Neural progenitor cell (in vitro differentiated cells): ENCODE measurements at regions not wholly inside any gene's neighbourhood (a gene's known extent, or its start where the extent isn't known, plus 50 kb on each side); places are given as distances from the start of the nearest gene placed in this dataset.

Experiments
- DNase-seq: peaks from one replicate; pipeline ENCODE4 v3.0.0-alpha.2; 2016; ENCODE audit warnings: low spot score
- H2AFZ ChIP-seq: fragments of 200-600 bp; sonication (generic); replicated peaks from 2 replicates; pipeline ENCODE4 v1.6.1; 2016; ENCODE audit warnings: antibody characterized with exemption
- H3F3A ChIP-seq: fragments of 200-600 bp; sonication (generic); 2 replicates; pipeline ENCODE4 v1.6.1; 2016; ENCODE audit warnings: antibody characterized with exemption, low read depth
- H3K27ac ChIP-seq: fragments of 200-600 bp; sonication (generic); 2 replicates; pipeline ENCODE4 v1.5.1; 2016; ENCODE audit warnings: mild to moderate bottlenecking
- H3K27me3 ChIP-seq: fragments of 200-600 bp; sonication (generic); 2 replicates; pipeline ENCODE4 v1.6.1; 2016; ENCODE audit warnings: mild to moderate bottlenecking, moderate library complexity
- H3K36me3 ChIP-seq: fragments of 200-600 bp; sonication (generic); 2 replicates; pipeline ENCODE4 v1.5.1; 2016
- H3K4me1 ChIP-seq: fragments of 200-600 bp; sonication (generic); 2 replicates; pipeline ENCODE4 v1.6.1; 2016; ENCODE audit warnings: mixed run types
- H3K4me2 ChIP-seq: fragments of 200-600 bp; sonication (generic); 2 replicates; pipeline ENCODE4 v1.6.1; 2016
- H3K4me3 ChIP-seq: fragments of 200-600 bp; sonication (generic); 2 replicates; pipeline ENCODE4 v1.5.1; 2016
- H3K79me2 ChIP-seq: fragments of 200-600 bp; sonication (generic); 2 replicates; pipeline ENCODE4 v1.6.1; 2016; ENCODE audit warnings: low read depth
- H3K9ac ChIP-seq: fragments of 200-600 bp; sonication (generic); 2 replicates; pipeline ENCODE4 v1.6.1; 2016
- H3K9me3 ChIP-seq: fragments of 200-600 bp; sonication (generic); 2 replicates; pipeline ENCODE4 v1.5.1; 2016; ENCODE audit warnings: low read depth
- H4K20me1 ChIP-seq: fragments of 200-600 bp; sonication (generic); 2 replicates; pipeline ENCODE4 v1.6.1; 2016; ENCODE audit warnings: low read depth
- H3K27ac Mint-ChIP-seq: 3 replicates; pipeline ENCODE4 v1.8.0; 2021; ENCODE audit warnings: mixed read lengths
- H3K27me3 Mint-ChIP-seq: 2 replicates; pipeline ENCODE4 v1.8.0; 2022; ENCODE audit warnings: low read depth, mild to moderate bottlenecking, inconsistent platforms, moderate library complexity, mixed read lengths; ENCODE audit not compliant: insufficient read depth
- H3K36me3 Mint-ChIP-seq: 3 replicates; pipeline ENCODE4 v1.8.0; 2021; ENCODE audit warnings: mixed read lengths
- H3K4me1 Mint-ChIP-seq: 3 replicates; pipeline ENCODE4 v1.8.0; 2021; ENCODE audit warnings: mixed read lengths
- H3K4me3 Mint-ChIP-seq: 3 replicates; pipeline ENCODE4 v1.8.0; 2021; ENCODE audit warnings: mild to moderate bottlenecking, moderate library complexity, mixed read lengths
- H3K9me3 Mint-ChIP-seq: 3 replicates; pipeline ENCODE4 v1.8.0; 2020; ENCODE audit warnings: mixed read lengths
- EZH2 ChIP-seq: fragments of 200-600 bp; sonication (generic); IDR thresholded peaks from 2 replicates; pipeline ENCODE4 v1.6.1; 2017; ENCODE audit warnings: antibody characterized with exemption, mild to moderate bottlenecking, moderate library complexity
- EZH2phosphoT487 ChIP-seq: fragments of 200-600 bp; sonication (generic); IDR thresholded peaks from 2 replicates; pipeline ENCODE4 v1.6.1; 2017; ENCODE audit warnings: antibody characterized with exemption
- TF ChIP-seq, protein P1 (sequence below): fragments of 200-600 bp; sonication (generic); IDR thresholded peaks from 2 replicates; pipeline ENCODE4 v1.5.1; 2017; ENCODE audit warnings: antibody characterized with exemption, mild to moderate bottlenecking

DNA sequence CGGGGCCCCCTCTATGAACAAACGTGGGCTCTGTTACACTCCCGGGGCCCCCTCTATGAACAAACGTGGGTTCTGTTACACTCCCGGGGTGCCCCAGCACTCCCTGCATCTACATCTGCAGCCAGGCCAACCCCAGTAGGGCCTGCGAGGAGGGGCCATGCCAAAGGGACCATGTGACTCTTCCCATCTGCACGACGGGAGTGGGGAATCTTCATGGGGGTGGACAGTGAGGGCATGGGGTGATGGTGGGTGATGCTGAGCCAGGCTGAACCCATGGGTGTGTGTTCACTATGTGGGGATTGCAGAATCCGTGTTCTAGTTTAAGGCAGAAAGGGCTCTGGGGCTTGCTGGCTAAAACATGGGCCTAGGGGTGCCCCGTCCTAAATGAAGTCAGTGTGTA is 69.9 kb upstream of the ARHGEF7 start:
- H3K36me3 ChIP-seq: no peaks in the 10 kb centered on the region
- no peak overlapping the region for H2AFZ ChIP-seq
- H3K27ac Mint-ChIP-seq: no peak overlapping the region
- no peaks in the 10 kb centered on the region for H3K27me3 ChIP-seq
- DNase-seq: no peak
- H3K4me3 Mint-ChIP-seq: no peak overlapping the region
- H3K4me3 ChIP-seq: no peak overlapping the region
- H3K4me1 ChIP-seq: no peaks in the 10 kb centered on the region
- no peaks in the 10 kb centered on the region for H3K9me3 ChIP-seq
- H3K27me3 Mint-ChIP-seq: peaks cover 12% of the 10 kb centered on the region
- no peaks in the 10 kb centered on the region for H3F3A ChIP-seq
- no peak overlapping the region for H3K4me2 ChIP-seq
- no peaks in the 10 kb centered on the region for H3K79me2 ChIP-seq
- no peaks in the 10 kb centered on the region for H3K4me1 Mint-ChIP-seq
- H3K9me3 Mint-ChIP-seq: peaks cover 16% of the 10 kb centered on the region
- no peak overlapping the region for H3K27ac ChIP-seq
- H3K9ac ChIP-seq: no peak overlapping the region
- H3K36me3 Mint-ChIP-seq: no peaks in the 10 kb centered on the region
- no peaks in the 10 kb centered on the region for H4K20me1 ChIP-seq
- TF ChIP-seq, protein P1, sequence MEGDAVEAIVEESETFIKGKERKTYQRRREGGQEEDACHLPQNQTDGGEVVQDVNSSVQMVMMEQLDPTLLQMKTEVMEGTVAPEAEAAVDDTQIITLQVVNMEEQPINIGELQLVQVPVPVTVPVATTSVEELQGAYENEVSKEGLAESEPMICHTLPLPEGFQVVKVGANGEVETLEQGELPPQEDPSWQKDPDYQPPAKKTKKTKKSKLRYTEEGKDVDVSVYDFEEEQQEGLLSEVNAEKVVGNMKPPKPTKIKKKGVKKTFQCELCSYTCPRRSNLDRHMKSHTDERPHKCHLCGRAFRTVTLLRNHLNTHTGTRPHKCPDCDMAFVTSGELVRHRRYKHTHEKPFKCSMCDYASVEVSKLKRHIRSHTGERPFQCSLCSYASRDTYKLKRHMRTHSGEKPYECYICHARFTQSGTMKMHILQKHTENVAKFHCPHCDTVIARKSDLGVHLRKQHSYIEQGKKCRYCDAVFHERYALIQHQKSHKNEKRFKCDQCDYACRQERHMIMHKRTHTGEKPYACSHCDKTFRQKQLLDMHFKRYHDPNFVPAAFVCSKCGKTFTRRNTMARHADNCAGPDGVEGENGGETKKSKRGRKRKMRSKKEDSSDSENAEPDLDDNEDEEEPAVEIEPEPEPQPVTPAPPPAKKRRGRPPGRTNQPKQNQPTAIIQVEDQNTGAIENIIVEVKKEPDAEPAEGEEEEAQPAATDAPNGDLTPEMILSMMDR: no peak
- TF ChIP-seq EZH2phosphoT487 (no peak), EZH2 (no peak)

DNA sequence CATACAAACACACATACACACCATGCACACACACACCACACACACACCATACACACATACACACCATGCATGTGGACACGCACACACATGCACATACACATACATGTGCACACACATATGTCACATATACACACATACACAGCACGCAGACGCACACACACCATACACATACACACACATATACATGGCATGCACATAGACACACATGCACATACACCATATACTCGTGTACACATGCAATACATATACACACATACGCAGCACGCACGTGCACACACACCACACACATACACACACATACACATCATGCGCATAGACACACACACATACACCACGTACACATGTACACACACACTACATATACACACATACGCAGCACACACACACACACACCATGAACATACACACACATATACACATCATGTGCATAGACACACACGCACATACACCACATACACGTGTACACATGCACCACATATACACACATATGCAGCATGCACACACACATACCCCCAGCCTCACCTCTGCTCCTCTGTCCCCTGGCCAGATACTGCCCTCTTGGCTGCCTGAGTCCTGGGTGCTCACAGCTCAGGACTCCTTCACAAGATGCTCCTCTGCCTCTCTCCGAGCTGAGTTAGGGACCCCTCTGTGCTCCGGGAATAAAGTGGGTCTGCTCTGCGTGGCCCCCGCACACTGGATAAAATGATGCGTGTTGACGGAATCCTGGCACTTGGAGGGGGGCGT is 70.9 kb upstream of the ARHGEF7 start:
- Histone ChIP-seq H2AFZ (no peak overlapping the region), H3K27ac (no peak overlapping the region), H3K9ac (no peak overlapping the region), H3K79me2 (no peaks in the 10 kb centered on the region), H4K20me1 (no peaks in the 10 kb centered on the region), H3K9me3 (no peaks in the 10 kb centered on the region), H3K4me3 (no peak overlapping the region), H3K4me1 (no peaks in the 10 kb centered on the region), H3K4me2 (no peak overlapping the region), H3K36me3 (no peaks in the 10 kb centered on the region), H3K27me3 (no peaks in the 10 kb centered on the region), H3F3A (no peaks in the 10 kb centered on the region)
- H3K4me3 Mint-ChIP-seq: peak overlapping the region; percentile 5
- DNase-seq: no peak
- no peaks in the 10 kb centered on the region for H3K4me1 Mint-ChIP-seq
- no peaks in the 10 kb centered on the region for H3K36me3 Mint-ChIP-seq
- no peak overlapping the region for H3K27ac Mint-ChIP-seq
- H3K27me3 Mint-ChIP-seq: peaks cover 12% of the 10 kb centered on the region
- TF ChIP-seq, protein P1: no peak
- no peak for TF ChIP-seq EZH2phosphoT487
- peaks cover 16% of the 10 kb centered on the region for H3K9me3 Mint-ChIP-seq

DNA sequence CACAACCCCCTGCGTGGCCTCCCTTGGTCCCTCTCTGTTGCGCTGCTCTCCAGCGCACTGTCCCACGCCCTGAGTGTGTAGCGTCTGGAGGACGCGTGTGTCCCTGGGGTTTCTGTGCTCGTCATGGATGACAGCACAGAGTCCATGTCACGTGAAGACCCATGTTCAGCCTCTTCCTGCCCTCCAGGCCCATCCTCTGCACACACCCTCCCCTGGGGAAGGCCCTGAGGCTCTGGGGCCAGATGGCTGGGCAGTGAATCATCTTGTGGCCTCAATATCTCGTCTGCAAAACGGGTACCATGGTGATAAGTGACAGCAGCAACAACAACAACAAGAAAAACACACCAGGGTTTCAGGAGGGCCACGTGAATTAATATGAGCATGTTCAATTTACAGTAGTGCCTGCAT is 71.5 kb upstream of the ARHGEF7 start:
- Histone ChIP-seq H3K4me1 (no peaks in the 10 kb centered on the region), H3K27me3 (no peaks in the 10 kb centered on the region), H3K27ac (no peak overlapping the region), H3K4me3 (no peak overlapping the region), H3K4me2 (no peak overlapping the region), H3K9ac (no peak overlapping the region), H3K79me2 (no peaks in the 10 kb centered on the region), H4K20me1 (no peaks in the 10 kb centered on the region), H3F3A (no peaks in the 10 kb centered on the region), H3K9me3 (no peaks in the 10 kb centered on the region), H3K36me3 (no peaks in the 10 kb centered on the region), H2AFZ (no peak overlapping the region)
- TF ChIP-seq EZH2: no peak
- TF ChIP-seq, protein P1: no peak
- H3K27me3 Mint-ChIP-seq: peaks cover 12% of the 10 kb centered on the region
- H3K27ac Mint-ChIP-seq: no peak overlapping the region
- H3K4me1 Mint-ChIP-seq: no peaks in the 10 kb centered on the region
- H3K36me3 Mint-ChIP-seq: no peaks in the 10 kb centered on the region
- no peak for DNase-seq
- peaks cover 16% of the 10 kb centered on the region for H3K9me3 Mint-ChIP-seq
- no peak overlapping the region for H3K4me3 Mint-ChIP-seq
